ENCODE measurements at regions not wholly inside any gene's neighbourhood (a gene's known extent, or its start where the extent isn't known, plus 50 kb on each side); places are given as distances from the start of the nearest gene placed in this dataset.

GRCh38 chr7:64098-64915 is 128.1 kb upstream of the FAM20C start:
- TF ChIP-seq GATA3 (IDR thresholded peaks at IDR 0.05; ENCODE audit: low read depth, low read length): no peak
- no peak for TF ChIP-seq GATA2 (IDR thresholded peaks at IDR 0.05; ENCODE audit: low read depth, low read length)

GRCh38 chr7:64916-65341 is 127.4 kb upstream of the FAM20C start:
- TF ChIP-seq GATA2 (IDR thresholded peaks at IDR 0.05; ENCODE audit: low read depth, low read length) (no peak), GATA3 (IDR thresholded peaks at IDR 0.05; ENCODE audit: low read depth, low read length) (no peak)

DNA sequence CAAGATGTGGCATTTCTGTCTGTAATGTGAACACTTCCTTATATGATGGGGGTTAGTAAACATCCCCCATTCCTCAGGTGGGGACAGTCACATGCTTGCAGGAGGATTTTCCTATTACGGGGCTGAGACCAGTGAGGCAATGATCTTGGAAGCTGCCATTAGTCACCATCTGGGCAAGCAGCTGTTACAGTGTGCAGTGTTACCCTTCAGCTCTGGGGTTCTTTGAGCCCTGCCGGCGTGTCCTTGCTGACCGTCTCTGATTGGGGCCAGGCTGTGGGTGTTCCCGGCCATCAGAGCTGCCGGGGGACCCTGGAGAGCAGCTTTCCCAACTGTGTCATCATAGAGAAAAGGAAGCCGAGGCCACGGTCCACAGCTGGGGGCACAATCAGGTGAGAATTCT is 126.8 kb upstream of the FAM20C start:
- TF ChIP-seq GATA3 (IDR thresholded peaks at IDR 0.05; ENCODE audit: low read depth, low read length) (no peak), GATA2 (IDR thresholded peaks at IDR 0.05; ENCODE audit: low read depth, low read length) (no peak)

DNA sequence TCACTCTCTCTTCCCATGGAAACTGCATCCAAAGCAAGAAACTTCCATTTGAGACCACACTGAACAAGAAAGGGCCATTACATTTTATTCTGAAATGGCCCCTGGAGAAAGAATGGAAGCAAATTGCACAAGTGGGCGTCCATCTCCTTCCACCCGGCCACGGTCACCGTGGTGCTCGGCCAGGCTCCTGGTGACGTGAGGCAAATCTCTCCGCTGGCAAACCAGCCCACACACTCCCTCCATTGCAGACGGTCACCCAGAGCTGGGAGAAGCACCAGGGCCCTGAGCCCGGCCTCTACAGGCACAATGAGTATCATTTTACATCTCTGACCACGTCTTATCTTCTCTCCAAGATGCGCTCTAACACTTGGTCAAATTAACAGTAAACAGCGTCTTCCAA is 126.1 kb upstream of the FAM20C start:
- TF ChIP-seq GATA3 (IDR thresholded peaks at IDR 0.05; ENCODE audit: low read depth, low read length) (no peak), GATA2 (IDR thresholded peaks at IDR 0.05; ENCODE audit: low read depth, low read length) (no peak)

- TF ChIP-seq GATA3 (IDR thresholded peaks at IDR 0.05; ENCODE audit: low read depth, low read length): no peak
- no peak for TF ChIP-seq GATA2 (IDR thresholded peaks at IDR 0.05; ENCODE audit: low read depth, low read length)
Measured at GRCh38 chr7:66741-67140, 125.6 kb upstream of the FAM20C start.

GRCh38 chr7:67661-68395 is 124.5 kb upstream of the FAM20C start:
- TF ChIP-seq GATA2 (IDR thresholded peaks at IDR 0.05; ENCODE audit: low read depth, low read length) (no peak), GATA3 (IDR thresholded peaks at IDR 0.05; ENCODE audit: low read depth, low read length) (no peak)

DNA sequence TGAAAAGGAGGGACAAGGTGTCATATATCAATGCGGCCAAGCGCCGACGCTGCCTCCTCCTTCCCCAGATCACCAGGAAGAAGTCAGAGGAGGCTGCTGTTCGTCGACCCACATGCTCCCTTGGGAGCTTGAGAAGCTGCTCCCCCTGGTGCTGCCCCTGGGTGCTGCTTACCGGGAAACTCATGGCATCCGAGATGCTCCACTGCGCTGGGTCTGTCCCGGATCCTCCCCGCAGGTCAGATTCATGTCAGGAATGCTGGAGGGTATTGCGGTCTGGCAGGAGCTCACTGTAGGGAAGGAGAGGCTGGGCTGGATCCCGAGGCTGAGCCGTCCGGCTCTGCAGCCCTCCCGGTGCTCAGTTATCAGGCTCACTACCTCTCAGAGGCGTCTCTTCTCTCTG is 123.7 kb upstream of the FAM20C start:
- TF ChIP-seq GATA3 (IDR thresholded peaks at IDR 0.05; ENCODE audit: low read depth, low read length) (no peak), GATA2 (IDR thresholded peaks at IDR 0.05; ENCODE audit: low read depth, low read length) (no peak)

- TF ChIP-seq GATA2 (IDR thresholded peaks at IDR 0.05; ENCODE audit: low read depth, low read length): no peak
- no peak for TF ChIP-seq GATA3 (IDR thresholded peaks at IDR 0.05; ENCODE audit: low read depth, low read length)
Measured at GRCh38 chr7:80259-81067, 111.9 kb upstream of the FAM20C start.

DNA sequence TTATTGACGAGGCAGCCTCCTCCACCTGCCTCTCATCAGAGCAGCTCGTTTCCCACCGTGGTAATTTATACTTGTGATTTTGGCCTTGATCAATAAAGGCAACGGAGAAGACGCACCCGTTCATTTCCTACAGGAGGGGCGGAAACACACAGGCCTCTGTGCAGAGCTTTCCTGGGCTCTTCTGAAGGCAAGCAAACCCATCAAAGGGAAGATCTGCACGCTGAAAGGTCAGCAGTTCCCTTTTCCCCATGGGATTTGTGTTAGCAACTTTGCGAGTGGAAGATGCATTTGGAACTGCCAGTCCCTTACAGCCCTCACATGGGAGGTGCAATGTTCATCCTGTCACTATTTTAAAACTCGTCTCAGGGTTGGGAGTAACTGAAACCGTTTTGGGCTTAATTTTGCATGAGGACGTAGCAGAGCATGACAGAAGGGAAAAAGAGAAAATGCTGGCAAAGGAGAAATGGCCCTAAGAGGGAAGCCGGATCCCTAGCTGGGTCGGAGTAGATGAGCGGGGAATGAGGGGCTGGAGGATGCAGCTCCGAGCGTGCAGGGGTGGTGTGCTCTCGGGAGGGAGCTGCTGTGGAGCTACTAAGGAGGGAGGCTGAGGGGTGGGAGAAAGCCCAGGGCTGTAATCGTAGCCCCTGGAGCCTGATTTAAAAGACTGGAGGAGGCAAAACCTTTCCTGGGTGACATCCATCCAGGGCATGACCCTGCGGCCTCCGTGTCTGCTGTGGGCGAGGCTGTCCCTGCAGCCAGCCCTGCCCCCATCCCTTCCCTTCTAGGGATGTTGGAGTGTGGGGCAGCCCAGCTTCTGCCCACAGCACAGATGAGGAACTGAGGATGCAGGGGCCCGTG is 111.1 kb upstream of the FAM20C start:
- no peak for TF ChIP-seq GATA3 (IDR thresholded peaks at IDR 0.05; ENCODE audit: low read depth, low read length)
- TF ChIP-seq GATA2 (IDR thresholded peaks at IDR 0.05; ENCODE audit: low read depth, low read length): no peak

- no peak for TF ChIP-seq GATA3 (IDR thresholded peaks at IDR 0.05; ENCODE audit: low read depth, low read length)
- TF ChIP-seq GATA2 (IDR thresholded peaks at IDR 0.05; ENCODE audit: low read depth, low read length): no peak
Measured at GRCh38 chr7:81926-82756, 110.2 kb upstream of the FAM20C start.

DNA sequence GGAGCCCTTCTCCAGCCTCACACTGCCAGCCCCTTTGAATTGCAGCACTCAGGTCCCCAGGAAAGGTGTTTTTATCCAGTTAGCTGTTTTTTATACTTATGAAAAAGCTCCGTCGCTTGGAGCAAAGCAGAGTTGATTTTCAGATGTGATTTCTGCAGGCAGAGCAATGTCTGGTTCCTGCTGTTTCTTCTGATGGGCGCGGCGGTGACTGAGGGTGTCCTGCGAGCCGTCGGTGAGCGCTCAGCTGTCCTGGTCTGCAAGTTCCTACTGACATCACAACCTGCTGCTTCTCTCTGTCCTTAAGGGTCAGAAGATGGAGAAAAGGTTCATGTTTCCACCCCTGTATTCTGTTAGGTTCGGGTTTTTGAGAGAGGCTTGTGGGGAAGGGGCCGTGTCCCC is 109.6 kb upstream of the FAM20C start:
- no peak for TF ChIP-seq GATA2 (IDR thresholded peaks at IDR 0.05; ENCODE audit: low read depth, low read length)
- TF ChIP-seq GATA3 (IDR thresholded peaks at IDR 0.05; ENCODE audit: low read depth, low read length): no peak

- TF ChIP-seq GATA3 (IDR thresholded peaks at IDR 0.05; ENCODE audit: low read depth, low read length) (no peak), GATA2 (IDR thresholded peaks at IDR 0.05; ENCODE audit: low read depth, low read length) (no peak)
Measured at GRCh38 chr7:83441-83840, 108.9 kb upstream of the FAM20C start.
